NCI-H146 treated with DMSO at 0.1 percent for 48 hours (cell line): ENCODE measurements at regions not wholly inside any gene's neighbourhood (a gene's known extent, or its start where the extent isn't known, plus 50 kb on each side); places are given as distances from the start of the nearest gene placed in this dataset.
"Not testable (repeated sequence)": the region's sequence is repeated elsewhere in the genome, so short reads cannot be mapped to it uniquely, and the experiment has no call there.

Experiments used
- DNase-seq: peaks from one replicate; lab custom pipeline; 2025; ENCODE audit not compliant: unreplicated experiment; lab: John Stamatoyannopoulos, UW

- no peak for DNase-seq
These were observed 198.3 kb downstream of the RPS24 start for GRCh38 chr10:78231939-78232338.

- DNase-seq: no peak
These were observed 202.9 kb downstream of the RPS24 start for GRCh38 chr10:78236416-78237015.

- DNase-seq: not testable (repeated sequence)
These were observed 204.3 kb downstream of the RPS24 start for GRCh38 chr10:78237951-78238350.

- DNase-seq: no peak
These were observed 213.6 kb downstream of the RPS24 start for GRCh38 chr10:78247266-78247665.

- no peak for DNase-seq
These were observed 214.2 kb downstream of the RPS24 start for GRCh38 chr10:78247821-78248220.

- no peak for DNase-seq
These were observed 215.2 kb downstream of the RPS24 start for GRCh38 chr10:78248651-78249464.

- DNase-seq: no peak
These were observed 216.0 kb downstream of the RPS24 start for GRCh38 chr10:78249690-78250089.

- DNase-seq: no peak
These were observed 216.8 kb downstream of the RPS24 start for GRCh38 chr10:78250313-78251015.

- DNase-seq: no peak
These were observed 217.3 kb downstream of the RPS24 start for GRCh38 chr10:78251016-78251385.

GRCh38 chr10:78252286-78252685 lies 218.6 kb downstream of the RPS24 start:
- no peak for DNase-seq

GRCh38 chr10:78253063-78253853 lies 219.6 kb downstream of the RPS24 start:
- DNase-seq: no peak

GRCh38 chr10:78254013-78254412 lies 220.3 kb downstream of the RPS24 start:
- no peak for DNase-seq

- DNase-seq: no peak
These were observed 221.6 kb downstream of the RPS24 start for GRCh38 chr10:78255214-78255613.

GRCh38 chr10:78255796-78256638 lies 222.4 kb downstream of the RPS24 start:
- no peak for DNase-seq

- no peak for DNase-seq
These were observed 224.8 kb downstream of the RPS24 start for GRCh38 chr10:78258323-78259030.

- DNase-seq: no peak
These were observed 225.7 kb downstream of the RPS24 start for GRCh38 chr10:78259391-78259790.

GRCh38 chr10:78260141-78260540 lies 226.5 kb downstream of the RPS24 start:
- no peak for DNase-seq

- DNase-seq: no peak
These were observed 227.0 kb downstream of the RPS24 start for GRCh38 chr10:78260680-78261079.

GRCh38 chr10:78261291-78261690 lies 227.6 kb downstream of the RPS24 start:
- no peak for DNase-seq

- DNase-seq: no peak
These were observed 229.2 kb downstream of the RPS24 start for GRCh38 chr10:78262860-78263259.
